ENCODE measurements at regions not wholly inside any gene's neighbourhood (a gene's known extent, or its start where the extent isn't known, plus 50 kb on each side); places are given as distances from the start of the nearest gene placed in this dataset.

DNA sequence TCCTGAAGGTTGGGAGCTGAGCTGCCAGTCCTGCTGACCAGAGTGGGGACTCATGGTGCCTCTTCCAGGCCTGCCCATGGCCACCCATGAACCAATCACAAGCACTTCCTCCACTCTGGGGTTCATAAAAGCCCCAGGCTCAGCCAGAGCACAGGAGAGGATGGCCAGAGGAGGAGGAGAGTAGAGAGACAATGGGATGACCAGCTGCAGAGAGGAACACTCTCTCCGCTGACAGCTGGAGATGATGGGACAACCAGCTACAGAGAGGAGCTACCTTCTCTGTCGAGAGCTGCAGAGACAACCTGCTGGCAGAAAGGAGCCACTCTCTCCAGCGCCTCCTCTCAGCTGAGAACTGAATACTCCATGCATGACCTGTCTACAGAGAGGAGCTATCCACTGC, 886.1 kb downstream of the BCL11B start:
- no peak for DNase-seq (ENCODE audit: low spot score)

DNA sequence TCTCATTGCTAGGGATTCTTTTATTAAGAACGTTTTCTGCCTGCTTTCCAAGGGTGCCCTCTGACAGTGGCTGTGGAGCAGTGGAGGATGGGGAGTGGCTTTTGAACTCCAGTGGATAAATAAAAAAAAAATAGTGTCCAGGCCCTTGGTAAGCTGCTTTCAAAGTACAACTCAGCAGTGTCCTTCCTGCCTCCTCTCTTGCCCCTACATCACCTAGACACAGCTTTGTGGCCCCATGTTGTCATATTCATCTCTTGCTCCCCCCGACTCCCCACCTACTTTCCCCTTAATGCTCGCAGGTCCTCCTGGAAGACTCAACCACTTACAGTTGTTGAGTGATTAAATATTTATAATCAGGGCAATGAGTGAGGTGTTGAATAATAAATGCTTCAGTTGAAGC, 880.9 kb downstream of the BCL11B start:
- no peak for DNase-seq (ENCODE audit: low spot score)

DNA sequence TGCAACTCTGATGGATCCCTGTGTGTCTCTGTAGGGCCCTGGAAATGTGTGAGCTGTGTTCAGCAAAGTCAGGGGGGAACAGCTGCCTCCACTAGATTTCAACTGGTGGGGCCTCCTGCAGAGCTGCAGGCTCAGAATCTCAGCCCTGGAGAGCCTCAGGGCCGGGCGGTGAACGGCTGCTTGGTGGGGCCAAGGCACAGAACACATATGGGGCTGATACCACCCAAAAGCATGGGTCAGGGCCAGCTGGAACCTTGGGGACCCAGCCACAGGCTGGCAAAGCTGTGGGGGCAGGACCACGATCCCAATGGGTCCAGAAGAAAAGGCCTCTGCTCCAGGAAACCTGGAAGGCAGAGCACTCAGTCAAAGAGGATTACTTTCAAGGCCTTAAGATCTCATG, 878.5 kb downstream of the BCL11B start:
- no peak for DNase-seq (ENCODE audit: low spot score)

GRCh38 chr14:98404811-98405210, 867.2 kb downstream of the BCL11B start:
- DNase-seq (ENCODE audit: low spot score): no peak

DNA sequence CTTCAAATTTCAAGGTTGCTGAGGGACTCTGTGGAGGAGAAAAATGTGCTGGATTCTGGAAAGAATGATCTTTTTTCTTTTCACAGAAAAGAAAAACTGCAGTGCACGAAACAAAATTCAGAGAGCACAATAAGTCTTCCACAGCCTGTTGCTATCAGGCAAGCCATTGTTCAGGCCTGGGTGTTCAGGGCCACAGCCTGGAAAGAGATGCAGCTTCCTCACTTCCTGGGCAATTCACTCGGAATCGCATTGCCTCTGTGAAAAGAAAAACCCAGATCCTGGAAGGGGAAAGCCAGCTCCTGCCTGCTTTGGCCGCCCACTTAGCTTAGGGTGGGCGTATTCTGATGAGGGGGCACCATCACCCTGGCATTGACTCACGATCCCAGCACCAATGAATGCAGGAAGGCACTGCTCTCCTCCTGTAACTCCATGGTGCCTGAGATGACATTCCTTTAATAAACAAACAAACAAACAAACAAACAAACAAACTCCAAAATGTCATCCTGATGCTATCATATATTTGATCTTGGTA, 863.9 kb downstream of the BCL11B start:
- DNase-seq (ENCODE audit: low spot score): no peak

DNA sequence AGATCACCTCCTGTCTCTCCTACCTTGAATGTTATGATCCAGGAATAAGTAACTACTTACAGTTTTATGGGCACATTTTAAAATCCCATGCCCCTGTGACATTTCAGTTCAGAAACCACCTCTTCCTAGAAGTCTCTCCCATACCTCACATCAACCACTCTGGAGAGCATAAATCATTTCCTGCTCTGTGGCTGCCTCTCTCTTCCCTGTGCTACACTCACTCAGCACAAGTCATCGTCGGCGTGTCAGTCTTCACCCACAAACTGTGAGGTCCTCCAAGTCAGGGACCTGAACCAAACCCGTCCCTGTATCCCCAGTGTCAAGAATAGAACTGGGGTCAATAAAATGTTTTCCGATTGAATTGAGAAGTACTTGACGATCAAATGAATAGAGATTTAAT, 863.3 kb downstream of the BCL11B start:
- no peak for DNase-seq (ENCODE audit: low spot score)

DNA sequence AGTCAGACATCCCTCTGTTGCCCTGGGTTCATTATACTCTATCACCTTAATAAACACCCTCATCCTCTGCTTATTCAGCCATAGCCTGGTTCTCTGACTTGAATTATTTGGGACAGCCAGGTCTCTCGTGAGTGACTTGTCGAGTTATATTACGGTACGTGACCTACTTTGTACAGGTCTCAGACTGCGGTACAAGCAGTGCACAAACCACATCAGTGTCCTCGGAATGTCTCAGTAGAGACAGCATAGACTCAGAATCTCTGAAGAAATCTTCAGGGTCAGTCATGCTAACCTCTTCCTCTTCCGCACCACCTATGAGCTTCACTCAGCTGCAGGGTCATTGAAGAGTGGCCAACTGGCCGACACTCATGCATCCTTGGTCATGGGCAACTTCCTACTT, 860.8 kb downstream of the BCL11B start:
- no peak for DNase-seq (ENCODE audit: low spot score)

- DNase-seq (ENCODE audit: low spot score): no peak
Measured at GRCh38 chr14:98412431-98412830, 859.6 kb downstream of the BCL11B start.

- DNase-seq (ENCODE audit: low spot score): no peak
Measured at GRCh38 chr14:98415766-98416165, 856.2 kb downstream of the BCL11B start.

GRCh38 chr14:98417001-98417400, 855.0 kb downstream of the BCL11B start:
- no peak for DNase-seq (ENCODE audit: low spot score)

- no peak for DNase-seq (ENCODE audit: low spot score)
Measured at GRCh38 chr14:98428483-98428994, 843.5 kb downstream of the BCL11B start.

DNA sequence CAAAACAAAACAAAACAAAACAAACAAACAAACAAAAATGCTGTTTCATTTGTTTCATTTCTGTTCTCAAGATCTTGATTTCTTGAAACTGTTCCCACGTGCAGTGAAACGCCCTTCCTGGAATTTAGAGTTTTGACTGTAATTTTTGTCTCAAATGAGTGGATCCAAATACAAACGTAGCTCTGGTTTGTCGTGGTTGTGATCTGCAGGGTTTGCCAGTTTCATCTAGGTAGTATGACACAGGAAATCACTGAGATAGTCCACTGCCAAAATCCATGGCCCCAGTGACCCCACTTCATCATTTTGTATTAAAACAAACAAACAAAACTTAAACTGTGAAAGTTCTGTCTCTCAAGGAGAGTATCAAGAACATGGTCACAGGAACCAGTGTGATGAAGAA, 838.6 kb downstream of the BCL11B start:
- no peak for DNase-seq (ENCODE audit: low spot score)

DNA sequence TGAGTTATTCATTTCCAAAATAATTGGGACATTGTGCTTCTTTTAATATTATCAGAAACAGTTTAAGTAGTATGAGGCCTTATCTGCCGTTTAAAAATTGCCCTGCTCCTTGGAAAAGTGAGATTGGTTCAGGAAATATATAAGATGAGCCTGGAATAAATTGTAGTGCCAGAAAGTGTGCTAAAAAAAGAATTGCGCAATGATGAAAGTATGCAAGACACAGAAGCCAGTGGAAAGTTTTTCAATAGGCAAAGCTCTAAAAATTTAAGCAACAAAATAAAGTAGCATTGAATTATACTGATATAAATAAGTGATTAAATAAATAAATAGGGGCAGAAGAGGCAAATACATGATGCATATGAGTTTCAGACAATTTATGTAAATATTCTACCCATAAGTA, 834.9 kb downstream of the BCL11B start:
- no peak for DNase-seq (ENCODE audit: low spot score)

GRCh38 chr14:98444077-98444476, 827.9 kb downstream of the BCL11B start:
- DNase-seq (ENCODE audit: low spot score): no peak

- no peak for DNase-seq (ENCODE audit: low spot score)
Measured at GRCh38 chr14:98445718-98446117, 826.3 kb downstream of the BCL11B start.

DNA sequence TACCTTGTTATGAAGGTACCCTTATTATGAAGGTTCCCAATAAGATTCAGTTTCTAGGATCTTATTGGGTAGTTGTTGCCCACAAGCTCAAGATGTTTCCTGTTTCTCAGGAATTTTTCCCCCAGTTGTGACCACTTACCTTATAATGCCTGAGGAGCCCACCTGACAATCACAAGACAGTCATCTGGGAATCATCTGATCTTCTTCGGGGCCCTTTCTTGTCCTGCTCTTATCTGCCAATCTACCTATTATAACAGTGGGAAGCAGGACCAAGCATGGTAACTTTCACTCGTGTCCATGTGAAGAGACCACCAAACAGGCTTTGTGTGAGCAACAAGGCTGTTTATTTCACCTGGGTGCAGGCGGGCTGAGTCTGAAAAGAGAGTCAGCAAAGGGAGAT, 825.5 kb downstream of the BCL11B start:
- DNase-seq (ENCODE audit: low spot score): no peak

DNA sequence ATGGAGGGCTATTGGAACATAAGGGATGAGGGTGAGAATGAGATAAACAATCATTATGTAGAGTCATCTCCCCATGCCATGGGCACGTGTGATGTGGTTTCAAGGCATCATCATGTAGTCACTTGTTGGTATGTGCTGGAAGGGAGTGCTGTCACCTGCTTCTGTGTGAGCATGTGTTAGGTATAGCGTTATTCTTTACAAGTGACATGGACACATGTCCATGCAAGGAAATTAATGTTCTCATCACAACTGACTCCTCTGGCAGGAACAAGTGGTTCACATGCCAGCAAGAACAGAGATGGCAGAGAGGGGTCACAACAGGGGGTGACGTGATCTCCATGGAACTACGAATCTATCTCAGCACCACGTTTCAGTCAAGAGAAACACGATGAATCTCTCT, 815.8 kb downstream of the BCL11B start:
- no peak for DNase-seq (ENCODE audit: low spot score)

- DNase-seq (ENCODE audit: low spot score): no peak
Measured at GRCh38 chr14:98458702-98459101, 813.3 kb downstream of the BCL11B start.

GRCh38 chr14:98462908-98463307, 809.1 kb downstream of the BCL11B start:
- no peak for DNase-seq (ENCODE audit: low spot score)

DNA sequence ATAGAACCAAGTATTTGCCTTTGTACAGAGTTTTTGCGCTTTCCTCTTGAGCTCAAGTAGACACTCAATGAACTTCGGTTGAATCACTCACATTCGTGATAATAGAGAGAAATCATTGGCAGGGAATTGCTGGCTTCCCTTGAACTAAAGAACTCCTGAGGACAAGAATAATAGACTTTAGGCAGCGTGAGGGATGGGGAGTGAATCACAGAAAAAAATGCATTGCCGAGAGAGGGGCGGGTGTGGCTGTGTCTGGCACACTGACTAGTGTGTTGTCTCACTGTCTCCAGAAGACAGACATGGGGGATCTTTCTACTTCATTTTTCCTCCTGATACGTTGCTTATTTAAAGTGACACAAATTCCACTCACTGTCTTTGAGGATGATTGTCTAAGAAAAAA, 805.2 kb downstream of the BCL11B start:
- DNase-seq (ENCODE audit: low spot score): no peak

DNA sequence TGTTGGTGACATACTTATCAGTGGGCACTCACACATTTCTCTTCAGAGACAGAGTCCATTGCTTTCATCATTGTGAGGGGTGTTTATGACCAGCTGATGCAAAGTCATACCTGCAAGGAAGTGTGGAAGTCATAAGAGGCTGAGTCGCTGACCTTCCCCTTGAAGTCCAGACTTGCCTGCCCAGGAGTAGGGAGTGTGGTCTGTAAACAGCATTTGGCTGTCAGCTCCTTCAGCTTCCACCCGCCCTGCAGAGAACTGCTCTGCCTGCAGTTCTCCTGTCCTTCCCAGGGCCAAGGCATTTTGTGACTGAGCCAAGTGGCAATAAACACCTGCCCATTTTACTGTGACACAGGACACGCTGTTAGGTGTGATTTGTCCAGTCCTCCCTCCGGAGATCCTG, 801.3 kb downstream of the BCL11B start:
- no peak for DNase-seq (ENCODE audit: low spot score)

DNA sequence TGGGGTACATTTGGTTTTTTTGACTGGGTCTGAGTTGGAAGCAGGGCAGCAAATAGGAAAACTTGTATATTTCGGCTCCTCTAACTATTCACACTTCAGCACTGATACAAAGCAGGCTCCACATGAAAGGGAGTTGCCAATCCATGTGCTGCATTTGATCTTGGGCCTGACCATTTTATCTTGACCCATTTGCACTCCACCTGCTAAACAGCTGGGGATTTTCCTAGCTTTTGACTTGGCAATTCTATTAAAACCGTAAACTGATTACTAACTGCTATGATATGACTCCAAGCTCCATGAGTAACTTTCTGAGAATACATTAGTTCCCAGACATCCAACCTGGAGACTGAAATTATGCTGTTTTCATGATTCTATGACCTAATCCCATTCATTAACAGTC, 797.1 kb downstream of the BCL11B start:
- no peak for DNase-seq (ENCODE audit: low spot score)

DNA sequence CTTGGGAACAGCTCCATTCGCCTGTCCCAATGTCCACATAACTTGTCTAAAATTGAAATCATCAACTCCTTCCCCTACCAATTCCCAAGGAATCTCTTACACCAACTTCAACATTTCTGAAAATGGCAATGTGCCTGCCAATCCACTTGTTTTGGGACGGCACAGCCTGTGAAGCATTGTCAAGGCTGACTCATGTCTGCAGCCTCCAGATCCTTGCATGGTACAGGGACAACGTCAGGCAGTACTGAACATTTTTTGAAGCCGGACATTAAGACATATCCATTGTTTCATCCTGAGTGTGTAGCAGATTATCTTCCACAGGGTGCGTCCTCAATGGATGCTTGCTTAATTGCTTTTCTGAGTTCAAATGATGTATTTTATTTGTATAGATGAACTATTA, 794.1 kb downstream of the BCL11B start:
- no peak for DNase-seq (ENCODE audit: low spot score)

- no peak for DNase-seq (ENCODE audit: low spot score)
Measured at GRCh38 chr14:98489115-98489514, 782.9 kb downstream of the BCL11B start.

DNA sequence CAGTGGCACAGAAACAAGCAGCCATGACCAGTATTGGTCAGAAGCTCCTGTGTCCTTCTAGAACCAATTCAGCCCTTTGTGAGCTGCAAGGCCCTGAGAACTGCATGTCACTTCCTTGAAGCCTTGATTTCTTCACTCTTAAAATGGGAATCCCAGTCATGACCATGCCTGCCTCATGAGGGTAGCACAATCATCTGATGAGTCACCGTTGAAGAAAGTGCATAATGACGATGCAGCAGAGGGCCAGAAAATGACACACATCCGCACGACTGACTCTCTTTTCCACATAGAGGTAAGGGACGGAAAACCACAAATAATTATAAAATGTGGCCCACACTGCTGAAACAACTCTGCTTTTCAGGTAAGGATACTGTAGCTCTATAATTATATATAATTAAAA, 777.4 kb downstream of the BCL11B start:
- DNase-seq (ENCODE audit: low spot score): no peak
